Inferior parietal cortex (tissue), 1 donor: ENCODE measurements at regions not wholly inside any gene's neighbourhood (a gene's known extent, or its start where the extent isn't known, plus 50 kb on each side); places are given as distances from the start of the nearest gene placed in this dataset.
"Not testable (repeated sequence)": the region's sequence is repeated elsewhere in the genome, so short reads cannot be mapped to it uniquely, and the experiment has no call there.

Experiments
- DNase-seq: peaks from one replicate; pipeline ENCODE4 v3.0.0-alpha.2; 2016; ENCODE audit errors: extremely low spot score

DNA sequence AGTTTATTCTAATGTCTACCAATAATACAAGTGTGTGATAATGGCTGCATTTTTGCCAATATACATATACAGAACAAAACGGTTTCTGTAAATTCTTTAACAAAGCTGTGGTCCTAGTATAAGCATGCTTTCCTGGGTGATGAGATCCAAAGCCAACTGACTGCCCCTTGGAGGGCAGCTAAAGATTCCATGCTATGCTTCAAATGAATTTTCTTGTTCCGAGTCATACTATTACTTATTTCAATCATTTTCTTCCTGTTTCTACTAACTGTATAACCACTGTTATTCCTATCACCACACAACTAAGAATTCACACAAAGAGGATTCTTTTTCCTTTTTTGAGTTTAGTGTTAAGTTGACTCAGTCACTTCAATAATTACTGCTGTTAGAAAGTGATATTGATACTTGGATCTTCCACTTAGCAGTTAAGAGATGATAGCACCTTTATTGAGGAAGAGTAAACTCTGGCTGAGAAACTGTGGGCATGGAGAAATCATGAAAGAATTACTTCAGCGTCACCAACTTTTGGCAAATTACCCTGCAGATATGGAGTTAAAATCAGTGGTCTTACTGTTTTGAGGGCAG lies 197.5 kb downstream of the ARL4A start:
- DNase-seq: no peak

DNA sequence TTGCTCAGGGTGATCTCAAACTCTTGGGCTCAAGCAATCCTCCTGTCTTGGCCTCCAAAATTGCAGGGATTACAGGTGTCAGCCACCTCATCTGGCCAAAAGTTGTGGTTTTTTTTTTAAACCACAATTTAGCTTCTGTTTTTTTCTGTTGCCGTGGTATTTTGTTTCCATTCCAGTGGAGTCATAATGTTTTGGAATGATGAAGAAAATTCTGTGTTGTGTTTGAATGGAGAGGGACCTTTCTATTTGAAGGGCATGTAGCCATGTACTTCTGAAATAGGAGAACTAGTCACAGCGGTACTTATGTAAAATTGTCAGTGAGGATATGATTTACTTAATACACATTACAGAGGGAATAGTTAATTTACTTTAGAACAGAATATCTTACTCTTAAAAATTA lies 201.3 kb downstream of the ARL4A start:
- no peak for DNase-seq

DNA sequence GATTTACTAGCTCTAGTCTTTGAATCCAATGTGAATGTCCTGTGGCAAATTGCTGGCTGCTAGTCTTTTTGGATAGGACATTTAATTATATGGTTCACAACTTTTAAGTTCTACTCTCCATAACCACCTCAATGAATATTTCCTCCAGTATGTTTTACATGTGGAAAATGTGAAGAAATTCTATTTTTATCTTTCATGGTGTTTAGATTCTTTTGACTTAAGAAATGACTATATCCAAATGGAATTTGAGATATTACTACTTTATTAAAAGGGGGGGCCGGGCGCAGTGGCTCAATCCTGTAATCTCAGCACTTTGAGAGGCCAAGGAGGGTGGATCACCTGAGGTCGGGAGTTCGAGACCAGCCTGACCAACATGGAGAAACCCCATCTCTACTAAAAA lies 202.0 kb downstream of the ARL4A start:
- no peak for DNase-seq

DNA sequence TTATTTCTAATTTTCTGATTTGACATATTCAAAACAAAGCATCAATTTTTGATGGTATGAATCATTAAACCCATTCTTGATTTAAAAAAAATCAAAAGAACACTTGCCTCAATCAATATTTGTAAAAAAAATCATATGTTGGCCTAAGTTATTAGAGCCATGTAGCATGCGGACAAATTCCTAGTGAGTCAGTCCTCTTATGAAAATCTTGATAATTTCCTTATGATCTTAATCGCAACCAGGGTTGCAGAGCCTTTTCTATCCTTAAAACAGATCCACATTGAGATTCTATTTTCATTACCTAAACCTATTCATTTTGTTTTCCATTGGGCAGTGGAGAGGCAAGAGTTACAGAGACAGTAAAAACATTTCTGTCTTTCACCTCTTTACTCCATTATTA lies 203.2 kb downstream of the ARL4A start:
- no peak for DNase-seq

DNA sequence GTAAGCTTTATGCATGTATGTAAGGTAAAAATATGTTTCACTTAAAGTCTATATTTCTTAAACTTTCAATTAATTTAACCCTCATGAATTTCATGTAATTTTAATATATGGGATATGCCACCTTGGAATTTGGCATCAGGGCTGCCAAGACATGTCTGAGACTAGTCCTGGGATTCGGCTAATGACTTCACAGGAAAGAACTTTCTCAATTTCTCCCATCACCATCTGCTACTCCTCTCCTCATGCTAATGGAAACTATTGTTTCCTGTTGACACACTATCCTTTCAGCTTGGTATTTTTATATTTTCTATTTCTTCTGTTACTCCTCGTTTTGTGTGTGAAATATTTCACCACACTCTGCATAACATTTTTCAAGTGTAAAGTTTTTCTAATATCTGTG lies 205.9 kb downstream of the ARL4A start:
- no peak for DNase-seq

DNA sequence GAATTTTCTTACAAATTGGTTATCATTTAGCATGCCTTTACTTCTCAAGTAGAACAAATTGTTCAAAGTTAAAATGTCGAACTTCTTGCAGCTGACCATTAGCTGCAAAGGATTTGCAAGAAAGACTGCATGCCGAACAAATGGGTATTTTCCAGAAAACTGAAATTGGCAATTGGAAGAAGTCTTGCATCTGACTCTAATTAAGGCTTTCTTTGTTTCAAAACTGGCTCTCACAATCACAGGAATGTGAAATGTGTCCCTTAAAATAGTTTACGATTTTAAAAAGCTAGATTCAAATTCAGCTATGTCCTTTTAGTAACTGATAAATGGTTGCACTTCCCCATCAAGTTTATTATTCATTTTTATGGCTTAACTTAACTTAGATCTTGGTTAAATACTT lies 207.9 kb downstream of the ARL4A start:
- no peak for DNase-seq

DNA sequence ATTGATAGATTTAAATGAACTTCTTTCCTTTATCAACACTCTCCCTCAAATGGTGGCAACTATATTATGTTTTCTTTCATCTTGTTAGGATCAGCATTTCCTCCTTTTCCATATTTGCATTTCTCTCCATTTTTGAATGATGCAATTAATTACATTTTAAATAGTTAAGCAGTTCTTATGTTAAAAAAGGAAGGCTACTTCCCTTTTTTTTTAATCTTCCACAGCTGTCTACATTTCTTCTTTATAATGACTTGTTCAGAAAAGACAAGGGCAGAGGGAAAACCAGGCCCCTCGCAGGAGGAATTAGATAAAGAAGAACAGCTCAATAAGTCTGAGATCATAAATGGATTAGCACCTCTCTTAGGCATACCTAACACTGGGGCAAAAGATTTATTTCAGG lies 208.9 kb downstream of the ARL4A start:
- no peak for DNase-seq

DNA sequence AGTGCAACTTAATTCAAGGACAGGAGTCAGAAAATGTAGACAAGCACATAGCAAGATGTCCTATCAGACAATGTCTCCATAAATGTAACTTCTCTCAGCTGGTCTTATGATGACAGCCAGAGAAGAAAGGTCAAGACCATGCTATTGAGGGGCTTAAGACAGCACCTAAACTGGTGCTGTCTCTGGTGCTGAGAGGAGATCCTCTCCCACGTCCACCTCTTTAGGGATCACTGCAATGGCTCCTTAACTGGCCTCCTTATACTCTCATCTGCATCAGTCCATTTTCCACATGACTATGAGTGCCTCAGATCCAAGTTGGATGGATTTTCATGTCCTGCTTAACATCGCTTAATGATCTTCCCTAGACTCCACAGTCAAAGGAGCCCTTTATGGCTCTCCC lies 210.6 kb downstream of the ARL4A start:
- no peak for DNase-seq

DNA sequence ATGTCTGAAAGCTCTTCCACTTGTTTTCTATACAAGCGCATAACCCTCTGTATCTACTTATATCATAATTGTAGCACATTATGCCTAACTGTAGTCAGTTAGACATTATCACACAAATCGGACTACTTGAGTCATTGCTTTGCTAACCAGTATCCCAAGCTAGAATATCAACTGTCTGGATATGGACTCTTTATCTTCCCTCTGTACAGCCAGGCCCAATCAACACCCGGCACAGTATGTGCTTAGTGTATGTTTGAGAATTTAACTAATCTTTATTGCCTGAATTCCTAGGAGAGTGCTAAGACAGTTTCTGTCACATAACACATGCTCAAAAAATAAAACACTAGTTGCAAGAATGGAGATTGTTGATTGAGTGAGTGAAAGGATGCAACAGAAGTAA lies 211.2 kb downstream of the ARL4A start:
- DNase-seq: no peak

DNA sequence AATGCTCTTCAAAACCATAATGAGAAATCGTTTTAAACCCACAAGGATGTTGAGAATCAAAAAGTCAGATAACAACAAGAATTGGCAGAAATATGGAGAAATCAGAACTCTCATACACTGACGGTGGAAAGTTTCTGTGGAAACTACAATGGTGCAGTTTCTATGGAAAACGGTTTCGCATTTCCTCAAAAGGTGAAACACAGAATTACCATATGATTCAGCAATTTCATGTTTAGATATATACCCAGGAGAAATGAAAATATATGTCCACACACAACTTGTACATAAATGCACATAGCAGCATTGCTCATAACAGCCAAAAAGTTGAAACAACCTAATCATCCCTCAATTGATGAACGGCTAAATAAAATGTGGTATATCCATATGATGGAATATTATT lies 218.2 kb downstream of the ARL4A start:
- no peak for DNase-seq

DNA sequence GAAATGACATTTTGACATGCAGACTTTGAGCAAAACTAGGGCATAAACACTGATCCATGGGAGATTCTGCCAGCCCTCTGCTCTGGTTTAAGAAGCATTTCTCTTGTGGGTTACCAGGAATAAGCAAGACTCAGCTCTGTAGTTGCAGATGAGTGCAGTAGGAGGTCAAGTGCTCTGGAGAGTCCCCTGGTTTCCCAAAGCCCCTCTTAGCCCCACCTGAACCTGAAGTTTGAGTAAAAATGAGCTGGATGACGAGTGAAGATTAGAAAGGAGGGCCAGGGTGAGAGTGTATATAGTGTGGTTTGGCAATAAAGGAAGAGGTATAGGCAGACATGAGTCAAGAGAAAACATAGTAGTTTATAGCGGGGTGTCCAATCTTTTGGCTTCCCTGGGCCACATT lies 220.3 kb downstream of the ARL4A start:
- DNase-seq: no peak

DNA sequence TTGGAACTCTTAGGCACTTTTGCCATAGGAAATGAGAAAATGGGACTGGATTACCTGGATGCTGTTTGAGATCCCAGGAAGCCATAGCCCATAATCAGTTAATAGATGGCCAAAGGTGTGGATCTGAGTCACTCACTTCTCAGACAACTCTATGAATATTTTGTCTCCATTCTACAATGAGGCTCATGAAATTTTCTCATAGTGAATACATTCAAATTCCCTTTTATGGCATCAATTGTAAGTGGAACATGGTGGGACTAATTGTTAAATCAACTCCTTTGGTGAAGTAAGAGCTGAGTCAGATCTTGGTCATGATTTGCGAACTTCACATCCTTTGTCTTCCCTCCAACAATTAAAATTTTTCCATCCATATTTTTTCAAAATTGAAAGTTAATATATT lies 222.1 kb downstream of the ARL4A start:
- no peak for DNase-seq

DNA sequence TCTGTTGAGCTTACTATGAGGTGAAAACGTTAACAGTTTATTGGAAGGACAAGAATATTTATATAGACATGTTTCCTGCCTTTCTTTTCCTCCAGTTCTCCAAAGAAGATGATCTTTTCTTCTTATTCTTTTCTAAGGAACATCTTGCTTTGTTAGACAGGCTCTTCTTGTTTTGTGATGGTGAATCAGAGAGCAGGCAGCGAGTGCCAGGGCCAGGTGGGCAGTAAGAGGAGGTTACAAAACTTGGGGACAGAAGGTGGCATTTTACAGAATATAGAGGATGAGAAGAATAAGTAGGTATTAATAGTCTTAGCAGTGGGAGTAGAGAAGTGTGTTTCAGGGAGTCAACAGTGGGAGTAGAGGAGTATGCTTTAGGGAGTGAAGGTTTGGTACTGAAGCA lies 223.6 kb downstream of the ARL4A start:
- DNase-seq: no peak

DNA sequence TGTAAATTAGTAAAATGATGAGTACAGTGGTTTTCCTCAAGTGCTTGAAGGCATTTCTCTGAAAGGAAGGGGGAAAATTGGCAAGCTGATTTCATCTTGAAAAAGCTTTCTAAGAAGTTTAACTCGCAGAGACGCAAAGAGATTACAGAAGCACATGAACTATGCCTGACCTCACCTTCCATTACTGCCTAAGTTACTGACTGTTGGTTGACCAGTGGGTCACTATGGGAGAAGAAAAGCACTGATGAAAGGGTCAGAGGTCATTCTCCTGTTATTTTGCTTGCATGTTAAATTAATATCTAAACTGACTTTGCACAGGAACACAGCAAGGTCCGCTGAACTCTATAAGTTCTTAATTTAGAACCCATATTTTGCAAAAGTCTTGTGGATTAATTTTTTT lies 225.6 kb downstream of the ARL4A start:
- no peak for DNase-seq

DNA sequence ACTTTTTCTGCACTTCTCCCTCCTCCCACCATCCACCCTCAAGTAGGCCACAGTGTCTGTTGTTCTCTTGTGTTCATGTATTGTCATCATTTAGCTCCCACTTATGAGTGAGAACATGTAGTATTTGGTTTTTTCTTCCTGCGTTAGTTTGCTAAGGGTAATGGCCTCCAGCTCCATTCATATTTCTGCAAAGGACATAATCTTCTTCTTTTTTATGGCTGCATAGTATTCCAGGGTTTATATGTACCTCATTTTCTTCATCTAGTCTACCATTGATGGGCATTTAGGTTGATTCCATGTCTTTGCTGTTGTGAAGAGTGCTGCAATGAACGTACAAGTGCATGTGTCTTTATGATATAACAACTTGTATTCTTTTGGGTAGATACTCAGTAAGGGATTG lies 230.4 kb downstream of the ARL4A start:
- DNase-seq: no peak

DNA sequence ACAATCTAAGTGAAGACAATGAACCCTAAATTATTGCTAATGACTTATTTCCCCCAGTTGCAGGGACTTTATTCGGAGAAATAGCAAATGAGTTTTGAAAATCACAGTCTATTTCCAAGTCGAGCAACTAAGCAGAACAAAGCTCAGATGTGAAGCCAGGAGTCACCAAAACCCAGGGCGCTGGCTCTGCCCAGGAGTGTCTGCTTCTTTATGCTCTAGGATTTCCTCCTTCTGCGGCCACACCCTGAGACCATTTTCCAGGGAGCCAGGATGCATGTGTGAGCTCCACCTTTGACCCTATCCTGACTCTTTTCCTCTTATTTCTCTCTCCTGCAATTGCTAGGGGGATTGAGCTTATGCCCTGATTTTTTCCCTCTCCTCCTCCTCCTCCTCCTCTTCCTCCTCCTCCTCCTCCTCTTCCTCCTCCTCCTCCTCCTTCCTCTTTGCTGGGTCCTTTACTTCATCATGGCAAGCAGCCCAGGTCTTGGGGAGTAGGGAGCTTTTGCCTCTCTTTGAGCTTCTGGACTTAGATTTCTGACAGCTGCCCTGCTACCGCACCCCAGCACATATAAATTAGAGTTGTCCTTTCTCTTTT lies 234.4 kb downstream of the ARL4A start:
- no peak for DNase-seq

DNA sequence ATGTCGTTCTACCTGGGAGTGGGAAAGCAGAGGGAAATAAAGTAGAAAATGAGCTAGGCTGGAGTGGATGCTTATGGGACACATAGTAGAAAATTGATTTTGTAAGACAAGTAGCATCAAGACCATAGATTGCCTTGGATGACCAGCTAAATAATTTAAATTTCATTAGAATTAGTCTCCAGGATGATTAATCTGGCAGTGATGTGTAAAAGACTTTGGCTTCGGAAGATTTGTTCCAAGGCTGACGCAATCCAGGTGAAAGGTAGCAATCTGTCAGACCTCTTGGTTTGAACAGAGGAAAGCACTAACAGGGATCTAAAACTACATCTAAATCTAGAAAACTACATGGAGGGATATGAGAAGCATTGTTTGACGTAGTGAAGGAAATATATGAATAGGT lies 236.5 kb downstream of the ARL4A start:
- no peak for DNase-seq

DNA sequence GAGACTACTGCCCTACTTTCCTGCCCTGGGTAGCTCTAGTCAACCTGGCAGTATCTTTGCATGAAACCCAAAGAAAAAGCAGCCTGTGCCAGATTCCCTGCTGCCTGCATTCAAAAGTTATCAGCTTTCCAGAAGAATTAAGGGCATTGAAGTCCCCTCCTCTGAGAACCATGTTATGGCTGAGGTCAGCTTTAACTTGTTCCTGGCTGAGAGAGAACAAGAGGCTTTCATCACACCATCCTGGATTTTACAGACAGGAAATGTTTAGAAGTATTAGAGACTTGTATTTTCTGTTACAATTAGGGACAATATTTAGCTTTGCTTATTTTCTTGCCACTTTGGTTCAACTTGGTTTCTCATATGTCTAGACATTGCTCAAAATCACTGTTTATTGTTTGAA lies 238.8 kb downstream of the ARL4A start:
- no peak for DNase-seq

DNA sequence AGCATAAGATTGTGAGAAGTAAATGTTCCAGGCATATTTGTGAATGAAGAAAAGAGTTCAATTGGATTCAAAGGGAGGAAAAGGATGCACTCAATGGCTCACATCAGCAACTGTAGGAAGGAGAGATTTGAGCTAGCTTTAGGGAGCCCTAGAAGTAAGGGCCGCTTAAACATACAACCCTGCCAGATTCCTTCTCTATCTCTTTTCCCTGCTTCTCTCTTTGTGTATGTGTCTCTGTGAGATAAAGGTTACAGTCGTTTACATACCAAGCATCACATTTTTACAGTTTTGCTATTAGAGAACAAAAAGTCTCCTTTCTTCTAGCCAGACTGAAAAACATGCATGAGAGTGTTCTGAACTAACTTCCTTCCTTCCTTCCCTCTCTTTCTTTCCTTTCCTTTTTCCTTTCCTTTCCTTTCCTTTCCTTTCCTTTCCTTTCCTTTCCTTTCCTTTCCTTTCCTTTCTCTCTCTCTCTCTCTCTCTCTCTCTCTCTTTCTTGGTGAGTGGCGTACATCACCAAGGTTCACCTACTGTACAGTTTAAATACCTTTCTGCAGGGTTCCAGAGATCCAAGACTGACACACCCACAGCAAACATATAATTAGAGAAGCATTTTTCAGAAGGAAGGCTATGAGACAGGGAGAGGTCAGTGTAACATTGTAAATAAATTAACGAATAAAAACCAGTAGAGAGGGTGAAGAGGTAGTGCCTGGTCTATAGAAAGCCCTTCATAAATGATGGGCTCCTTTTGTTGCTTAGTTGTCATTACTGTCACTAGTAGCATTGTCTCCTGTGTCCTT lies 240.4 kb downstream of the ARL4A start:
- no peak for DNase-seq

DNA sequence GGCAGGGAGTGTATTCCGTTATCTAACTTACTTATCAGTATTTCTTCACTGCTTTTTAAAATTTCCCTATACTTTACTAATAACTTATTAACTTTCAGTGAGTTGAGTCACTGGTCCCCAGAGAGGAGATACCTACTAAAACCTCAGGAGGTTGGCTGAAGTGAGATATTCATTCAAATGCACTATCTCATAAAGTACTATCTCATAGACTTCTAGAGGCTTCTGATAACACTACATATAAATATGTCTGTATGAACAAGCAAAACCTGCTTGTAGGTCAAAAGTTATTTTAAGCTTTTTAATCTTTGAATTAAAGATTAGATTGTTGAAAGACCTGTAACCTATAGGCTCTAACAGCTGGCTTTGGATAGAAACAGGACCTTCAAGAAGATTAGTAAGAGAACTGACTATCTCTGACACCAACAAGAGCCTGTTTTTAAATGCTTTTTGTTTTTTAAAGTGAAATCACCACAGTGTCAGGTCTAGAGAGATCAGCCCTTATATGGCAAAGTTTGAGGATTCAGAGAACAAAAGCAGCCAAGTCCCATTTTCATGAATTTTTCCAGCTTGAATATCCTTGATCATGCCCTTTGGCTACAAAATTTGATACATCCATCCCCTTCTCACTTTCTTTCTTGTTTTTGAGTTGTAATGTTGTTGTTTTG lies 242.2 kb downstream of the ARL4A start:
- no peak for DNase-seq

DNA sequence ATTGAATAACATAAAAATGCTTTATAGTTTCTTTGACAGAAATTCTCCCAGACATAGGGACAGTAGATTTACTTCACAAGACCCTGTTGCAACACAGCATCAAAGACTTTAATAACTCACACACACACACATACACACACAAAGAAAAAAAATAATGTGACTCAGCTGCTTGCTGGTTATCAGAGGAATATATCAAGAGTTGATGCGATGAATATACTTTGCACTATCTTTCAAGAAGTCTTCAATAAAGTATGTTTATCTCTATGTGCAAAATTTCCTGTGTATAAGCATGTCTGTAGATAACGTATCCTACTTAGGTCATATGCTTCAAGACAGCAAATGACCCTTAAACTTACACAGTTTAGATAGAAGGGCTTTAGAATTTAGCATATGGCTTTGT lies 243.1 kb downstream of the ARL4A start:
- DNase-seq: no peak

DNA sequence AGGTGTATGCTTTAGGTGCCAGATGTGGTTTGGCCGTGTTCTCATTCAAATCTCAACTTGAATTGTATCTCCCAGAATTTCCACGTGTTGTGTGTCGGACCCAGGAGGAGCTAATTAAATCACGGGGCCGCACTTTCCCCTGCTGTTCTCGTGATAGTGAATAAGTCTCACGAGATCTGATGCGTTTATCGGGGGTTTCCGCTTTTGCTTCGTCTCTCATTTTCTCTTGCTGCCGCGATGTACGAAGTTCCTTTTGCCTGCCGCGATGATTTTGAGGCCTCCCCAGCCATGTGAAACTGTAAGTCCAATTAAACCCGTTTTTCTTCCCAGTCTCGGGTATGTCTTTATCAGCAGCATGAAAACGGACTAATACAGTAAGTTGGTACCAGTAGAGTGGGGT lies 244.0 kb downstream of the ARL4A start:
- DNase-seq: not testable (repeated sequence)

DNA sequence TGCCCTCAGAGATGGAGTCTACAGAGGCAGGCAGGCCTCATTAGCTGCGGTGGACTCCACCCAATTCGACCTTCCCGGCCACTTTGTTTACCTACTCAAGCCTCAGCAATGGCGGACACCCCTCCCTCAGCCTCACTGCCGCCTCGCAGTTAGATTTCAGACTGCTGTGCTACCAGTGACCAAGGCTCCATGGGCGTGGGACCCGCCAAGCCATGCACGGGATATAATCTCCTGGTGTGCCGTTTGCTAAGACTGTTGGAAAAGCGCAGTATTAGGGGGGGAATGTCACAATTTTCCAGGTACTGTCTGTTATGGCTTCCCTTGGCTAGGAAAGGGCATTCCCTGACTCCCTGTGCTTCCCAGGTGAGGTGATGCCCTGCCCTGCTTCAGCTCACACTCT lies 252.3 kb downstream of the ARL4A start:
- DNase-seq: no peak
